HG02798 (cell line): ENCODE measurements at regions not wholly inside any gene's neighbourhood (a gene's known extent, or its start where the extent isn't known, plus 50 kb on each side); places are given as distances from the start of the nearest gene placed in this dataset.
"Not testable (repeated sequence)": the region's sequence is repeated elsewhere in the genome, so short reads cannot be mapped to it uniquely, and the experiment has no call there.

Source experiments
- ATAC-seq: cut with Tn5 transposase; IDR thresholded peaks from one replicate; pipeline ENCODE4 v1.9.1; 2021; ENCODE audit warnings: mild to moderate bottlenecking; ENCODE audit not compliant: unreplicated experiment, poor library complexity

DNA sequence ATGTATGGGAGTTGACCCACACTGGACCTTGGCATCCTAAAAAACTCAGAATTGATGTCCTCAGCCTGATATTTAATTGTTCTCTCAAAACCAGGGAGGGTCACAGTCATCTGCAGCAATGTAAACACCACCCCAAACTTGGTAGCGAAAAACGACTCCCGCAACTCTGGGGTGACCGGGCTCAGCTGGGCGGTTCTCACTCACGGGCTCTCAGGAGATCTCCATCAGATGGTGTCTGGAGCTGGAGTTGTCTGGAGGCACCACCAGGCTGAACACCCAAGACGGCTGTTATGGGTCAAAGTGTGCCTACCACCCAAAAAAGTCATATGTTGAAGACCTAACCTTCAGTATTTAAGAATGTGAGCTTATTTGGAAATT is 50.9 kb upstream of the NXT1 start:
- no peak for ATAC-seq

DNA sequence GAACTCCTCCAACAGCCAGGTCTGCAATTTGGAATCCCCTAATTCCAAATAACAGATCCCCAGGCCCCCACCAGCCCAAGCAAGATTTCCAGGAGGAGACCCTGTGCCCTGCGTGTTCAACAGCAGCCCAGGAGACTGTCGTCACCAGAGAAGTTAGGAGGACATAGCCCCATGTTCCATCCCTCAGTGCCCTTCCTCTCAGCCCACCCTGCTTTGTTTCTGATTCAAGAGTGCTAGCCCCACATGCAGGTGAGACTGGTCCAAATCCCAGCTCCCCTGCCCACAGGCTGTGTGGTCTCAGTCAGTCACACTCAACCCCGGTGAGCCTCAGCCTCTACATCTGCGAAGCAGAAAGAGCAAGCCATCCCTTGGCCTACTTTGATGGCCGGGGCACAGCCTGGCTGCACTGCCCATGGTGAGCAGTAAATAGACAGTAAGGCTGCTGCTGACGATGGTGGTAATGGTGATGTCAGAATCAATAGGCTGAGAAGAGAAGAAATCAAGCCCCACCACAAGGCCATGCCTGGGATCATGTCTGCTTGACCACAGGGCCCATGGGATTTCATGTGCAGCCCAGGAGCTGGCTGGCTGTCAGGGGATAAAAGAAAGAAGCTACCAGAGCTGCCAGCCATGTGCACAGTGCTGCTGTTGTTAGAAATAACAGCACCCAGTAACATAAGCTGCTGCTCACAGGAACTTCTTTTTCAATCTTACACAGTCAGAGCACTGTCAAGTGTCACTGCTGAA is 51.5 kb upstream of the NXT1 start:
- no peak for ATAC-seq

DNA sequence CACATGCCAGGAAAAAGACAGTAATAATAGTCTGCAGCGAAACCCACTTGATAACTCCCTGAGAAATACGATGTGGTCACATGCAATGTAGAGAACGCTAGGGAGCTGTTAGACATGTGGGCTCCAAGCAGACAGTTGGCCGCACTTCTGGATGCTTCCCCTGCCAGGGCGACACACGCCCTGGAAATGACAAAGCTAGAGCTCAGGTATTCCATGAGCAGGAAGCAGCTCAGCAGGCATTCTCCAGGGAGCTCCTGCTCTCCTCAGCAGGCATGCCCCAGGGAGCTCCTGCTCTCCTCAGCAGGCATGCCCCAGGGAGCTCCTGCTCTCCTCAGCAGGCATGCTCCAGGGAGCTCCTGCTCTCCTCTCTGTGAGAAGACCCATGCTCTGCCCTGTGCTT is 52.4 kb upstream of the NXT1 start:
- ATAC-seq, result no peak

DNA sequence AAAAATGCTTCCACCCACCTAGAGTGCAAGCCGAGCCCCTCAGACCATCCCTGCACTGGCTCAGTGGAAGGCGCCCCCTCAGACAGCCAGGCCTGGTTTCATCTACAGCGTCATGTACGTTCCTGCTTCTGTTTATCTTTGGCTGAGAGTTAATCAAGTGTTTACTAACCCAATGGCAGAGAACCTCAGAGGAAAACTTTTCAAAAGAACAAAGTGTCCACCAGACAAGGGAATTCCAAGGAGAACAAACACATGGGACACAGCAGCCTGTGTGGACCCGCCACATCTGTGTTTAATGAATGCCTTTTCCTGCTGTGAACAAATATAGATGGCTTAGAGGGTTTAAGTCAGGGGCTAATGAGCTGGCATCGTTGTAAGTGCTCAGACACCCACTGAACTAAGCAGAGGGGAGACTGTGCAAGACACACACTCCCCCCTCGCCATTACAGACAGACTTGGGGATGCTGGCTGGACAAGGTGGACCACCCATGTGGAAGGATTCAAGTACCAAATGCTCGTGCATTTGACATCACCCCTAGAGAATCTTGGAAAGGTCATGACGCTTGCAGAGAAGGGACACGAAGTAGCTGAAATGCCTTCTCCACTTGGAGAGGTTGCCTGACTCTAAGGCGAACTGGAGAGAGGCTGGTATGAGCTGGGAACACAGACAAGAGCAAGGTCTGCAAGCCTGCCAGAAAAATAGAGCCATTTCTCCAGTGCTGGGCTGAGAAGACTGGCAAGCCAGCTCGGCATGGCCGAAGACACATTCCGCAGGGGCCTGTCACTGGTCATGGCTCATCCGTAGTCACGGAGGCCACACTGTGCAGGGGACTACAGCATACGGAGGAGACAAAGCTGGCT is 53.5 kb upstream of the NXT1 start:
- no peak for ATAC-seq

DNA sequence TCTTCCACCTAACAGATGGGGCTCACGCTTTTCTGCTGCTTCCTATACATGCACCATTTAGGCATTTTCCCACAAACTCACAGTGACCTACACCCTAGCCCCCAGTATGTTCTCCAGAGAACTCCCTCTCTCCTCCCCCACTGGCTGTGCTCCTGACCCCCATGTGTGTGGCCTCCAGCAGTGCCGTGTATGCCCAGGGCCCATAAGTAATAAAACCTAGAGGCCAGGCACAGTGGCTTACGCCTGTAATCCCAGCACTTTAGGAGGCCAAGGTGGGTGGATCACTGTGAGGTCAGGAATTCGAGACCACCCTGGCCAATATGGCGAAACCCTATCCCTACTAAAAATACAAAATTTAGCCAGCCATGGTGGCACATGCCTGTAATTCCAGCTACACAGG is 54.7 kb upstream of the NXT1 start:
- no peak for ATAC-seq

DNA sequence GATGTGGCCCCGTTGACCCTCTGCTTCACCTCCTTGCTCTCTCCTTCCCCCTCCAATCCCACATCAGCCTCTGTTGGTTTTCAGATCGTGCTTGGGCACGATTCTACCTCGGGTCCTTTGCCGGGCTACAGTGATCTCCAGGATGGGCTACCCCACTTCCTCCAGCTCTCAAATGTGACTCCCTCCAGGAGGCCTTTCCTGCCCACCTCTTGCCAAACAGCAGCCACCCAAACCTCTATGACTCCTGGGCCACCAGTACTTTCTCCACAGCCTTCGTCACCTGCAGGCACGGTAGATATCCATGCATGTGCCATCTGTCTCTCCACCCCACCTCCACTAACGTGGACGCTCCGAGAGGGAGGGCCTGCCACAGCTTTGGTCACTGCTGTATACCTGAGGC is 55.9 kb upstream of the NXT1 start:
- ATAC-seq, result no peak

DNA sequence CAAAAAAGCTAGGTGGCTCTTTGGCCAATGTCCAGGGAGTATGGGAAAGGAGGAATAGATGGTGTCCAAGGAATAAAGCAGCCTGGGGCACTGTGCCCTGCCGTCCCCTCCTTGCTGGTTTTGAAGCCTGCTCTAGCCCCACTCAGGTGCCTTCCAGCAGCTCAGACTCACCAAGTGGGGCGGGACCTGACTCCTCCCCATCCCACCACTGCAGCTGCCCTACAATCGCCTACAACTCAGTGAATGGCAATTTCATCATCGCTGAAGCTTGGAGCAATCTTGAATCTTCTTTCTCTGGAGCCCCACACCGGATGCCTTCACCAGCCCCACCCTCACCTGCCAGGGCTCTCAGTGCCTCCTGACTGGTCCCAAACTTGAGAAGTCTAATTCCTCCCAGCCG is 56.4 kb upstream of the NXT1 start:
- no peak for ATAC-seq

DNA sequence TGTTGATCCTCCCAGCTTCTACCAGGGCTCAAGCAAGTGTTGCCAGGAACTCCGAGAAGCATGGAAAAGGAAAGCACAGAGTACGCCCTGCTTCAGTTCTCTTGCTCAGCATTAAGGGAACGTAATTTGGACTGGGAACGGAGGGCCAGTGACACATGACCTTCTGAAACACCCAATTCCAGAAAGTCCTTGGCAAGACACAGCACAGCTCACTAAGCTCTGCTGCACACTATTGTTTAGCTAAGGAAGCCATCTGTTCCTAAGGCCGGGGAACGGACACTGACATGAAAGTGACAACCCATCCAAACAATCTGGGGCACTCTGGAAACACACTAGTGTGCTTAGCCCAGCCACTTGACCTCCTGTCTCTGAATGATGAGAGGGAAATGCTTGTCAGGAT is 56.9 kb upstream of the NXT1 start:
- ATAC-seq, result no peak

DNA sequence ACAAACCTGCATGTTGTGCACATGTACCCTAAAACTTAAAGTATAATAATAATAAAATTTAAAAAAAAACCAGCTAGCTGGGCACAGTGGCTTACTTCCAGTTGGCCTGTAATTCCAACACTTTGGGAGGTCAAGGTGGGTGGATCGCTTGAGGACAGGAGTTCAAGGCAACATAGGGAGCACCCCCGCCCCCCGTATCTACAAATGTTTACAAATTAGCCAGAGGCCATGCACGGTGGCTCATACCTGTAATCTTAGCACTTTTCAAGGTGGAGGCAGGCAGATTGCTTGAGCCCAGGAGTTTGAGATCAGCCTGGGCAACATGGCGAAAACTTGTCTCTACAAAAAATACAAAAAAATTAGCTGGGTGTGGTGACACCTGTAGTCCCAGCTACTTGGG is 58.3 kb upstream of the NXT1 start:
- ATAC-seq, result not testable (repeated sequence)

DNA sequence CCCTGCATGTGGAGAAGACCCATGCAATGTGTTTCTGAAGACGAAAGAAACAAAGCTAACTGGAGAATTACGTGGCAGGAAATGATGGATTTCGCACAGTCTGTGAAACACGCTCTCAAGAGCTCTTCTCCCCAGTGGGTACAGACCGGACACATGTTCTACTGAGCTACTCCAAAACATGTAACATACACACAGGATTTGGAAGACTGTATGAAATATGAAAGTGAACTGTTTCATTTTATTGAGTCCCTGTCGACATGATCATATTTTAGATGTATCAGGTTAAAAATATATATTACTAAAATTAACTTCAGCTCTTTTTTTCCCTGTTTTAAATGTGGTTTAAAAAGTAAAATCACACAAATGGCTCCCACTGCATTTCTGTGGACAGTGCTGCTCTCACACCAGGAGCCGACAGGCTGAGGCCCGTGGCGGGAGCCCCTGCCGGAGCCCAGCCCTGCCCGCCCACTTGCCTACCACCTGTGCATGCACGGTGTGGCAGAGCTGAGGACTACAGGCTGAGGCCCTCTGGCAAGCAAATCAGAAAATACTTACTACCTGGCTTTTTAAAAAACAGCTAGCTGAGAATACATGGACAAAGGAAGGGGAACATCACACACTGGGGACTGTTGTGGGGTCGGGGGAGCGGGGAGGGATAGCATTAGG is 58.9 kb upstream of the NXT1 start:
- no peak for ATAC-seq

DNA sequence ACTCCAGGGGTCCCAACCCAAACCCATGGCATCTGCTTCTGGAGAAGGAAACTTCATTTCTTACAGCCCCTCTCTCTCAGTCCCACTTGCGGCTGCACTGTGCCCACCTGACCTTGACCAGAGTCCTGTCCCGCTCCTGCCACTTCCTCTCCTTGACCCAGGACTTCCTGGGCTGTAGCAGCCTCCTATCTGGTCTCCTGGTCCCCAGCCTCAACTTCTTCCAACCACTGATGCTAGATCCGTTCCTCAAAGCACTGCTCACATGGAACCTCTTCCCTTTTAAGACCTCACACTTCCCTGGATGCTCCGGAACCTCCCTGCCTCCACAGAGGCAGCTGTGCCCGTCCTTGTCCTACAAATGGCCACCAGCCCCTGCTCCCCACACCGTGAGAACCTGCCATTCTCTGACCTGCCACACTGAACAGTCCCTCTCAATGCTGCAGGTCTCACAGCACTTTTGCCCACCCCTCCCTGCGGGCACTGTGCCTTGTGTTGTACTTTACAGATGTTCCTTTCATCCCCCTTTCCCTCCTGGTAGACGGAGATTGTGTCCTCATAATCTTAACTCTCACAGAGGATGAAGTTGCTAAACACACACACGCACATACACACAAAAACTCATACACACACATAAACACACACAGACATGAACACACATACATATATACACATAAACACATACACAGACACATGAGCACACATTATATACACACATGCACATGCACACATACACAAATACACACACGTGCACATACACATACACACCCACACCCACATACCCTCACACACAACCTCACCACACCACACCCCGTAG is 59.6 kb upstream of the NXT1 start:
- ATAC-seq, result no peak

DNA sequence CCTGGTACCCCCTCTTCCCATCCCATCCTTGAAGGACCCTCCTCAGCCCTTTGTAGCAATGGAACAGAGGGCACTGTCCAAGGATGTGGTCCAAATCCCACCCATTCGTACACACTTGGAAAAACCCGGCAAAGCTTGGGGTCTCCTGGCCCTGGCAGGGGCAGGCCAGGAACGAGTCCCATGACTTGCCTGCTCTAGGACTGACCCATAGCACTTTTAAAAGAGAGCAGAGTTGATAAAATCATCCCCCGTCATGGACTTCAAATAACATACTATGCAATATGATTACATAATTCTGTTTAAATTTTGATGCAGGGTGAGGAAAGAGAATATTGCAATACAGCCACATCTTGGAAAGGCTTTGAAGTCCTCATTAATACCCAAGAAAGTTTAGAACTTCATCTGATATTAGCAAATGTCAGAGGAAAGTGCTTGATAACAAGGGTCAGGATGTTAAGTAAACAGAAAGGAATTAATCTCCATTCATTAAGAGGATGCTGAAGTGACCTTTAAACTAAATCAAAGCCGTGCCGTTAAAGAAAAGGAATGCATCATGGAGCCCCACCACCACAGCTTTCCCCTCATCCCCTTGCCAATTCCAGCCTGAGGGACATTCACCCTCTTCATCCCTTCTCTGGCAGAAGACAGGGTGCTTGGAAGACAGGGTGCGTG is 60.7 kb upstream of the NXT1 start:
- no peak for ATAC-seq

DNA sequence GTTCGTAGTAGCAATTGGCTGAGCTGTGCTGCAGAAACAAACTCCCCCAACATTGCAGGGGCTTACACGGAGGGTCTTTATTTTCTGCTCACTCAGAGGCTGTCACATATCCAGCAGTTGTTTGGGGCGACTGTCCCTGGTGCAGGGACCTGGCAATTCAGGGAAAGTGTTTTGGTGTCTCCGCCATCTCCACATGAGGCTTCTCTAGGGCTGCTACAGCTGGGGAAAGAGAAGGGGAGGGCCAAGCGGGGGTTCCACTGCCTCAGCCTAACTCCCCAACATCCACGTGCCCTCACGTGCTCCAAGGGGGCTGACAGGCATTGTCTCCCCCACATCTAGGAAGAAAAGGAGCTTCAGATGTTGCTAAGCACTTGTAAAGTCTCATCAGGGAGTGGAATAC is 61.3 kb upstream of the NXT1 start:
- ATAC-seq, result no peak

DNA sequence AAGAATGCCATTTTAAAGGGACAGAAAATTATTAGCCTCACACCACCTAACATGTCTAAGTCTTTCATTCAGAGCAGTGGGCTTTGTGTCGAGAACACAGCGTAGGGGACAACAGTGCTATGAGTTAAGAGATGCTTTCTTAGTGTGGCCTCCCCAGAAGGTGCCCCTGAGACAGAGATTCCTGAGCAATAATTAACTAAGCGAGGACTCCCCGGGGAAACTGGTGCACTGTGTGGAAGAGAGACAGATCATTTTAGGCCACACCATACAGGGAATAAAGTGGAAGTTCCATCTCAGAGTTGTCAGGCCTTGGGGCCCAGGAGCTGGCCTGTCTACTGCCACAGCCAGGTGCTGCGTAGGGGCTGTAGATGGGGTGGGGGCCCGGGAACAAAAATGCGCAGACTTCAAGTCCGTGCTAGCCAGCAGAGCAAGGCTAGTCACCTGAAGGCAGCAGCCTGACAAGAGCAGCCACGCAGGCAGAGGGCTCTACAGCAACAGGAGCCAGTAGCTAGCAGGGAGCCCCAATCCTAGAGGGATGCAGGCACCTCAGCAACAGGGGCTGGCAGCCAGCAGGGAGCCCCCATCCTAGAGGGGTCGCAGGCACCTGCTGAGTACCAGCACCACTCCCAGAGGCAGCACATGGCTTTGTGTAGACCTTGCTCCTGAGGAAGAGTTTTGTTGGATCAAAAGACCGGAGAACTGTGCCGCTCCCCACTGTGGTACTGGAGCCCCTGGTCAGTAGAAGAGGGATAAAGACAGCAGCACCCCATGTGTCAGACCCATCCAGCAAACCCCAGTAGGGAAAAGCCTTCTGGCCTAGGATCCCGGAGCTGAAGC is 63.0 kb upstream of the NXT1 start:
- ATAC-seq, result no peak

DNA sequence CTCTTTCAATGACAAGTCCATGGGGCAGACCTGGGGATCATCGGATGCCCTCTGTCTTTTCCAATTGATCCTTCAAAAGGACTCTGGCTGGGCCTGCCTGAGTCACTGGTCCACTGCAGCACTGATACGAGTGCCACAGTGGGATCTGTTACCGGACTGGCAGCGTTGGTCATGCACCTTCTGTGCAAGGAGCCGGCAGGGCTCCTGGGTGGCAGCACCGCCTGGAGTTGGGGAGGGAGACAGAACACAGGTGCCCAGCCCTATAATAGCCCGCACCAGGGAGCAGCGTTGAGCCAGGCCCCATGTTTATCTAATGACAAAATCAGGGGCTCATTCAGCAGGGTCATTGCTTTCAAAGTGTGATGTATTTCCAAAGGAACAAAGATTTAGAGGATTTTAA is 64.2 kb upstream of the NXT1 start:
- ATAC-seq, result no peak

DNA sequence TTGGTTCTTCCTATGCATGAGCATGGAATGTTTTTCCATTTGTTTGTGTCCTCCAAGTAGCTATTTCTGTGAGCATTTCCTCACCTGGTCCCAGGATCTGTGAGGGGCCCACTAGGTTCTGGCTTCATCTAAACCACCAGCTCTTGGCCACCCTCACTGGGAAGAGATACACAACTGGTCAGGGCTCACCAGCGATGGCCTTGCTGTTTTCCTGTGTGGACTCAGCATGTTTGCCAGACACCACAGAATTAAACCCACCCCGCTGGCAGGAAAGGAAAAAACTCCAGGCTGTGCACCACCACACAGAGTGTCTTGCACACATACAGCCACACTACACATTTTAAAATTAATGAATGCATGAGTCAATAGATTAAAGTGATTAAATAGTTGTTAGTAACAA is 65.1 kb upstream of the NXT1 start:
- ATAC-seq, result no peak

DNA sequence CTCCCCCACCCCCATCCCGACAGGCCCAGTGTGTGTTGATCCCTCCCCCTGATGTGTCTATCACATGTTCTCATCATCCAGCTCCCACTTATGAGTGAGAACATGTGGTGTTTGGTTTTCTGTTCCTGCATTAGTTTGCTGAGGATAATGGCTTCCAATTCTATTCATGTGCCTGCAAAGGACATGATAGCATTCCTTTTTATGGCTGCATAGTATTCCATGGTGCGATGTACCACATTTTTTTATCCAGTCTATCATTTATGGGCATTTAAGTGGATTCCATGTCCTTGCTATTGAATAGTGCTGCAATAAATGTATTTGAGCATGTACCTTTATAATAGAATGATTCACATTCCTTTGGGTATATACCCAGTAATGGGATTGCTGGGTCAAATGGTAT is 66.6 kb upstream of the NXT1 start:
- no peak for ATAC-seq

DNA sequence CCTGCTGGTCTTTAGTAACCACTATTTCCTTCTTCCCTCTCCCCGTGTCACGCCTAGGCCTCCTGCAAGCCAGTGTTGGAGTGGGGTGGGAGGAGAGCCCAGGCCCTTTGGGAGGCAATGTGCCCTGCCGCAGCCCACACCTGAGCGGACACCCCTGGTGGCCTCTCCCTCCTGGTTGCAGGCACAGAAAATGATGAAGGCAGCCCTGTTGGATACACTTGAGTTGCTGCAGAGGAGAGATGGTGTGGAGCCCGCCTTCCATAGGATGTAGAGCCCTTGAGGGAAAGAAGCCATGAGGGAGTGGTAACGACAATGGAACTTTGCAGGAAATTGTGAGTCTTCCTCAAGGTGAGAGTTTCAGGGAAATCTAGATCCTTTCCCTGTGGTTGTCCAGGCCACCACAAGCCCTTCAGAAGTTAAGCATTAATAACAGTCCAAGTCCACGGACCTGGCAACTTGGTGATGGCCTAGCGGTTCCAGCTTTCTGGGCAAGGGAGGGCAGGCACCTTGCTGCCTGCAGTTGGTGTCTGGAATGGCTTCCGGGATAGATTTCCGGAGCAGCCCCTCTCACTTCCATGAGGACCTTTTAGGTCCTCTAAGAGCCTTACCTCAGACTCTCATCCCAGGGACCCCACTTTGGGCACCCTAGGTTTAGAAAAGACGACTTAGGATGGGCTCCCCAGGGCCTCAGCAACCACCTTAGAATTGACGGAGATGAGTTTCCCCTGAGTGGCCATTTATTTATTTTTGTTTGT is 67.3 kb upstream of the NXT1 start:
- ATAC-seq, result no peak
